ENCODE measurements at regions not wholly inside any gene's neighbourhood (a gene's known extent, or its start where the extent isn't known, plus 50 kb on each side); places are given as distances from the start of the nearest gene placed in this dataset.
"Not testable (repeated sequence)": the region's sequence is repeated elsewhere in the genome, so short reads cannot be mapped to it uniquely, and the experiment has no call there.

- DNase-seq (ENCODE audit: low read depth, low spot score) = no peak
Measured at GRCh38 chr5:1731091-1731639, 68.5 kb downstream of the MRPL36 start.

- no peak for DNase-seq (ENCODE audit: low read depth, low spot score)
Measured at GRCh38 chr5:1730487-1730847, 69.2 kb downstream of the MRPL36 start.

GRCh38 chr5:1729641-1730486, 69.8 kb downstream of the MRPL36 start:
- no peak for DNase-seq (ENCODE audit: low read depth, low spot score)

- DNase-seq (ENCODE audit: low read depth, low spot score) = no peak
Measured at GRCh38 chr5:1728846-1729245, 70.8 kb downstream of the MRPL36 start.

- no peak for DNase-seq (ENCODE audit: low read depth, low spot score)
Measured at GRCh38 chr5:1727571-1727970, 72.1 kb downstream of the MRPL36 start.

- DNase-seq (ENCODE audit: low read depth, low spot score) = no peak
Measured at GRCh38 chr5:1726956-1727355, 72.7 kb downstream of the MRPL36 start.

GRCh38 chr5:1726469-1726865, 73.2 kb downstream of the MRPL36 start:
- no peak for DNase-seq (ENCODE audit: low read depth, low spot score)

GRCh38 chr5:1725641-1726468, 73.8 kb downstream of the MRPL36 start:
- DNase-seq (ENCODE audit: low read depth, low spot score) = no peak

- no peak for DNase-seq (ENCODE audit: low read depth, low spot score)
Measured at GRCh38 chr5:1724822-1725602, 74.6 kb downstream of the MRPL36 start.

- no peak for DNase-seq (ENCODE audit: low read depth, low spot score)
Measured at GRCh38 chr5:1723957-1724821, 75.4 kb downstream of the MRPL36 start.

- DNase-seq (ENCODE audit: low read depth, low spot score) = no peak
Measured at GRCh38 chr5:1723476-1723875, 76.2 kb downstream of the MRPL36 start.

GRCh38 chr5:1722877-1723276, 76.8 kb downstream of the MRPL36 start:
- no peak for DNase-seq (ENCODE audit: low read depth, low spot score)

GRCh38 chr5:1720396-1721110, 79.1 kb downstream of the MRPL36 start:
- DNase-seq (ENCODE audit: low read depth, low spot score) = no peak

GRCh38 chr5:1719860-1720259, 79.8 kb downstream of the MRPL36 start:
- DNase-seq (ENCODE audit: low read depth, low spot score) = no peak

- DNase-seq (ENCODE audit: low read depth, low spot score) = no peak
Measured at GRCh38 chr5:1718669-1719068, 81.0 kb downstream of the MRPL36 start.

GRCh38 chr5:1710091-1710490, 89.5 kb downstream of the MRPL36 start:
- not testable (repeated sequence) for DNase-seq (ENCODE audit: low read depth, low spot score)

GRCh38 chr5:1709171-1709803, 90.3 kb downstream of the MRPL36 start:
- no peak for DNase-seq (ENCODE audit: low read depth, low spot score)

GRCh38 chr5:1708592-1709141, 91.0 kb downstream of the MRPL36 start:
- no peak for DNase-seq (ENCODE audit: low read depth, low spot score)

- no peak for DNase-seq (ENCODE audit: low read depth, low spot score)
Measured at GRCh38 chr5:1707467-1707866, 92.2 kb downstream of the MRPL36 start.
